ENCODE measurements at regions not wholly inside any gene's neighbourhood (a gene's known extent, or its start where the extent isn't known, plus 50 kb on each side); places are given as distances from the start of the nearest gene placed in this dataset.

GRCh38 chr3:87979527-87979926 lies 79.3 kb downstream of the CGGBP1 start:
- no peak for TF ChIP-seq CTCF (conservative IDR thresholded peaks at IDR 0.05; ENCODE audit: low read length)
- DNase-seq (ENCODE audit: low read depth), result no peak
- no peak overlapping the region for H3K4me3 ChIP-seq (ENCODE audit: low read length)

DNA sequence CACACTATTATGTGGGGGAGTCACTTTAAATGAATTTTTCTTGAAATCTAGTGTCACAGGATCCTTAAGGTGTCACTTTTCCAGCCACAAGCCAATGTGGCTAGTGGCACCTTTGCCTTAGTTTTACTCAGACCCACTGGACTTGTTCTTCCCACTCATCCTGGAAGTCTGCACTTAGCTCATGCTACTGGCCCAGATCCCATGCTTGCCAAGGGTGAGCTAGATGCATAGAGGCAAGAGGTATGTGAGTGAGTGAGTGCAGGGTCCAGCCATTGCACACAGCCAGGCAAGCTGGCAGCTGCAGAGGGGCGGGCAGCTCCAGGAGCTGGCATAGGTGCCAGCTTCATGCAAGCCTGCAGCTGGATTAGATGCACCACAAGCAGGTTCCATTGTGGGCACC lies 81.0 kb downstream of the CGGBP1 start:
- no peak overlapping the region for H3K4me3 ChIP-seq (ENCODE audit: low read length)
- TF ChIP-seq CTCF (conservative IDR thresholded peaks at IDR 0.05; ENCODE audit: low read length), result no peak
- DNase-seq (ENCODE audit: low read depth), result no peak

DNA sequence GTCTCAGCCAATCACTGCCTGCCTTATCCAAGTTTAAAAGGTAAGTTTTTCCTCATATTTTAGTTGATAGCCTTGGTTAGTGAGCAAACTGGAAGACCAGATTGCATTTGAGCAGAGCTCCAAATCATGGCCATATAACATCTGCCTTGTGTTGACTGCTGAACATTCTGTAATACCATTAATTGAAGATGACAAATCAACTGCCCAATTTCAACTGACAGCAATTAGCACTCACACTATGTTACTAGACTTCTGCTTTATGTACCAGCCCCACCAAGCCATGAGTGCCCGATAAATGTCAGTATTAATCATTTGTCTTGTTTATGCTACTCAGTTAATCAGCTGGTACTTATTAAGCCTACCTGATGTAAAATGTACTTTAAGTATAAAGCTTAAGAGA lies 83.1 kb downstream of the CGGBP1 start:
- no peak overlapping the region for H3K4me3 ChIP-seq (ENCODE audit: low read length)
- TF ChIP-seq CTCF (conservative IDR thresholded peaks at IDR 0.05; ENCODE audit: low read length), result no peak
- DNase-seq (ENCODE audit: low read depth), result no peak

- TF ChIP-seq CTCF (conservative IDR thresholded peaks at IDR 0.05; ENCODE audit: low read length), result no peak
- no peak overlapping the region for H3K4me3 ChIP-seq (ENCODE audit: low read length)
- DNase-seq (ENCODE audit: low read depth), result no peak
These were observed 84.9 kb downstream of the CGGBP1 start for GRCh38 chr3:87973906-87974305.

- no peak for DNase-seq (ENCODE audit: low read depth)
- no peak for TF ChIP-seq CTCF (conservative IDR thresholded peaks at IDR 0.05; ENCODE audit: low read length)
These were observed 89.2 kb downstream of the CGGBP1 start for GRCh38 chr3:87969620-87970019.

DNA sequence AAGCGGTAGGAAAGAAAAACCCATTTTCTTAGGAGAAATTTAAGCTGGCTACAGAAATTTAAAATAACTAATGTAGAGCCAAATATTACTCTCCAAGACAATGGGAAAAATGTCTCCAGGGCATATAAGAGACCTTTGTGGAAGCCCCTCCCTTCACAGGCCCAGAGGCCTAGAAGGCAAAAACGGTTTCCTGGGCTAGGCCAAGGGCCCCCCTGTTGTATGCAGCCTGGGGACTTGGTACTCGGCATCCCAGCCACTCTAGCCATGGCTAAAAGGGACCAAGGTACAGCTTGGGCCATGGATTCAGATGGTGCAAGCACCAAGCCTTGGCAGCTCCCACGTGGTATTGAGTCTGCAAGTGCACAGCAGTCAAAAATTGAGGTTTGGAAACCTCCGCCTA lies 90.1 kb downstream of the CGGBP1 start:
- no peak for TF ChIP-seq CTCF (conservative IDR thresholded peaks at IDR 0.05; ENCODE audit: low read length)
- H3K4me3 ChIP-seq (ENCODE audit: low read length), result no peak overlapping the region
- no peak for DNase-seq (ENCODE audit: low read depth)

More at GRCh38 chr3:87969620-87970019, 89.2 kb downstream of the CGGBP1 start:
- no peak overlapping the region for H3K4me3 ChIP-seq (ENCODE audit: low read length)

DNA sequence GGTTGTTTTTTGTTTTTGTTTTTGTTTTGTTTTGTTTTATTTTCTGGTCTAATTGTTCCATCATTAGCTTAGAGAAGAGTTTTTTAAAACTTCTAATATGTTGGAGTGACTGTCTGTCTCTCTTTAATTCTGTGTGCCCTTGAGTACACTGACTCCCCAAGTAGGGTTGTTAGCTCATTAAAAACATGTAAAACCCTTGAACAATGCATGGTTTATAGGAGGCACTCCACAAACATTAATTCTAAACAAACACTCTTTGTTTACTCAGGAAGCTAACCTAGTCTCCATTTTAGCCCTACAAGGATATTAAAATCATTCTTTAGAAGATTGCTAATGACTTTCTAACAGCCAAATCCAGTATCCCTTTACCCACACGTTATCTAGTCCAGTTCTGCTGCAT lies 100.5 kb downstream of the CGGBP1 start:
- DNase-seq (ENCODE audit: low read depth), result no peak
- no peak for TF ChIP-seq CTCF (conservative IDR thresholded peaks at IDR 0.05; ENCODE audit: low read length)
- no peak overlapping the region for H3K4me3 ChIP-seq (ENCODE audit: low read length)
